GM12892 (cell line): ENCODE measurements at regions not wholly inside any gene's neighbourhood (a gene's known extent, or its start where the extent isn't known, plus 50 kb on each side); places are given as distances from the start of the nearest gene placed in this dataset.

Source experiments
- POLR2A ChIP-seq: IDR thresholded peaks from 2 replicates; pipeline ENCODE4 v1.6.1; 2011; ENCODE audit warnings: low read depth, low read length, control low read depth
- TAF1 ChIP-seq: IDR thresholded peaks from 2 replicates; pipeline ENCODE4 v1.6.1; 2011; ENCODE audit warnings: low read depth, mild to moderate bottlenecking, control low read depth, low read length, borderline replicate concordance

DNA sequence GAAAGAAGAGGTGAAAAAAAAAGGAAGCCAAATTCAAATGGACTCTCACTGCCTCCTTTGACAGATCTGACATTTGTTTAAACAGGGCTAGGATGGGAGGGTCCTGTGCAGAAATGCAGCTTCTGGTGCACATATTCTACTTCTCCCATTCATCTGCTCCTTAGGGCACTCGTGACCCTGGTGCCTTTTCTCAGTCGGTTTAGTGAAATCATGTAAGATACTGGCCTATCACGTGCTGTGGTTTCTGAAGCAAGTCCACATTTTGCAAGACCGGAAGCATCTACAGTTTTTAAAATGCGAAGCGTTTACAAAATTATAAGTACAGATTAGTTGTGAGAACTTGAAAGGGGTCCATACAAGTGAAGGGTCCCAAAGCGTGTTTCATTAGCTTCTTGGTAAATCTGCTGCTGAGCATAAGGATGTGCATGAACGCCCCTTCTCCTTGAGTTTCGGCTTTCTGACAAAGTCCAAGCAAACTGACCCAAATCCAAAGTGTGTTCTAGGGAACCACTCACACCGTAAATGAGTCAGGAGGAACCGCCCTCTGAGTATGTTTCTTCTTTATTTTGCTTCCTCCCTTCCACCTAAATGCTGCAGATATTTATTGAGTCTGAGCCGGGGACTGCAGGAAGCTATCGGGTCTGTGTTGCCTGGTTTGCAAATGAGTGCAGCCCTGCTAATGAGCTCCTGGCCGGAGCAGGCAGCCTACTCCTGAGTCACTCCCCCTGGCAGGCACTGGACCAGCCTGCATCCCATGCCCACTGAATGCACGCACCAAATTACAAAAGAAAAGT lies 323.8 kb upstream of the JARID2 start:
- no peak for TF ChIP-seq TAF1
- TF ChIP-seq POLR2A = no peak
